OCI-LY7 (cell line): ENCODE measurements at regions not wholly inside any gene's neighbourhood (a gene's known extent, or its start where the extent isn't known, plus 50 kb on each side); places are given as distances from the start of the nearest gene placed in this dataset.

Experiments used
- BruUV-seq: library from RNA; stranded (reverse); fragments of 400-500 nt; replicated peaks from 2 replicates; lab custom pipeline; 2021; lab: Mats Ljungman, UMichigan
- CTCF ChIA-PET: fragments of 300-600 bp; sonication (Branson Sonifier 250); formaldehyde crosslinking; loops from one replicate; lab custom pipeline; 2022; ENCODE audit warnings: antibody characterized with exemption; ENCODE audit not compliant: unreplicated experiment; lab: Charles Lee
- POLR2A ChIA-PET: fragments of 300-600 bp; sonication (Branson Sonifier 250); formaldehyde crosslinking; loops from one replicate; lab custom pipeline; 2022; ENCODE audit warnings: antibody characterized with exemption; lab: Charles Lee
- DNase-seq: peaks from one replicate; pipeline ENCODE4 v3.0.0-alpha.2; 2015; ENCODE audit warnings: low spot score
- H2AFZ ChIP-seq: fragments of 200-600 bp; sonication (generic), shearing (Covaris generic); 2 replicates; pipeline ENCODE4 v1.6.1; 2014; ENCODE audit warnings: mild to moderate bottlenecking, antibody characterized with exemption, low read length, moderate library complexity
- H3K27ac ChIP-seq: fragments of 200-600 bp; sonication (generic); 2 replicates; pipeline ENCODE4 v1.5.1; 2014; ENCODE audit warnings: mixed run types, low read depth, mild to moderate bottlenecking, moderate library complexity, low read length, inconsistent platforms; ENCODE audit not compliant: poor library complexity, severe bottlenecking
- H3K36me3 ChIP-seq: fragments of 200-600 bp; sonication (generic); 2 replicates; pipeline ENCODE4 v1.6.1; 2014; ENCODE audit warnings: mild to moderate bottlenecking, antibody characterized with exemption, low read length, moderate library complexity, mixed read lengths; ENCODE audit not compliant: insufficient read depth
- H3K4me1 ChIP-seq: fragments of 200-600 bp; sonication (generic); 2 replicates; pipeline ENCODE4 v1.5.1; 2014; ENCODE audit warnings: mild to moderate bottlenecking, low read length; ENCODE audit not compliant: insufficient read depth, poor library complexity, severe bottlenecking
- H3K4me2 ChIP-seq: fragments of 200-600 bp; sonication (generic); 2 replicates; pipeline ENCODE4 v1.6.1; 2014; ENCODE audit warnings: mild to moderate bottlenecking, low read length
- H3K4me3 ChIP-seq: fragments of 200-600 bp; sonication (generic); 2 replicates; pipeline ENCODE4 v1.5.1; 2014; ENCODE audit warnings: mild to moderate bottlenecking, low read depth, low read length; ENCODE audit not compliant: poor library complexity, severe bottlenecking
- H3K79me2 ChIP-seq: fragments of 200-600 bp; sonication (generic); 2 replicates; pipeline ENCODE4 v1.6.1; 2016; ENCODE audit warnings: low read depth, mild to moderate bottlenecking, low read length, moderate library complexity, mixed read lengths; ENCODE audit not compliant: insufficient read depth
- H3K9me2 ChIP-seq: fragments of 200-600 bp; sonication (generic); 2 replicates; pipeline ENCODE4 v1.6.1; 2016; ENCODE audit warnings: mild to moderate bottlenecking, low read length, mixed read lengths; ENCODE audit not compliant: insufficient read depth
- H3K9me3 ChIP-seq: fragments of 200-600 bp; sonication (generic); 2 replicates; pipeline ENCODE4 v1.6.1; 2014; ENCODE audit warnings: mild to moderate bottlenecking, mixed run types, low read length, mixed read lengths
- H4K20me1 ChIP-seq: fragments of 200-600 bp; sonication (generic); 2 replicates; pipeline ENCODE4 v1.6.1; 2014; ENCODE audit warnings: mild to moderate bottlenecking, antibody characterized with exemption, low read length, moderate library complexity, mixed read lengths; ENCODE audit not compliant: insufficient read depth
- CTCF ChIP-seq: fragments of 200-600 bp; sonication (generic); conservative IDR thresholded peaks from 2 replicates; pipeline ENCODE4 v1.5.1; 2014; ENCODE audit warnings: mild to moderate bottlenecking, antibody characterized with exemption, low read length, moderate library complexity, mixed read lengths
- EZH2phosphoT487 ChIP-seq: fragments of 200-600 bp; sonication (generic); IDR thresholded peaks from 2 replicates; pipeline ENCODE4 v1.6.1; 2018; ENCODE audit warnings: low read depth, borderline replicate concordance, mild to moderate bottlenecking, mixed run types, antibody characterized with exemption, low read length, moderate library complexity, mixed read lengths
- intact Hi-C: fragments of 100-400 bp; cut with micrococcal nuclease; formaldehyde crosslinking; loops from one replicate; pipeline ENCODE4 v1.10.0; 2022; ENCODE audit not compliant: unreplicated experiment

DNA sequence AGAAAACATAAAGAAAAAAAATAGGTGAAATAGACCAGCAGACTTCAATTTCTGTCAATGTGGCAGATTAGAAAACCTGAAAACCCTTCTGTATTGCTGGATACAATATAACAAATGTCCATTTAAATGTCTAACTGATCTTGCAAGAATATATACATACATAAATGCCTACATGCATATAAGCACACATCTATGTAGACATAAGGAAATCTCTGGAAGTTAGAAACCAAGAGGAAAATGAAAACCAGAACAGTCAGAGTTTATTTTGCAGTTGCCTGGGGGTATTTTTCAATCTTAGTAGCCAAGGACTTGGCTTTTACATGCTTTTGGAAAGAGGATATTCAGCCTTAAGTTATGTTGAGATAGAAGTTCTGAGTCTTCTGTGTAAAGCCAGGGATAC lies 184.0 kb downstream of the RPS12 start:
- Histone ChIP-seq H3K4me3 (no peak overlapping the region), H3K4me2 (no peak overlapping the region), H3K9me3 (no peaks in the 10 kb centered on the region), H3K4me1 (no peaks in the 10 kb centered on the region), H3K9me2 (no peaks in the 10 kb centered on the region), H2AFZ (no peak overlapping the region), H3K27ac (no peak overlapping the region), H4K20me1 (no peaks in the 10 kb centered on the region), H3K36me3 (no peaks in the 10 kb centered on the region), H3K79me2 (no peaks in the 10 kb centered on the region)
- TF ChIP-seq CTCF (no peak), EZH2phosphoT487 (no peak)
- CTCF ChIA-PET, result no interaction called here
- no peak for DNase-seq
- POLR2A ChIA-PET, result interaction anchor here (0.6 to 1.5 kb wide), 2 partner anchors 39 to 1893 kb away, joined by 3 read pairs; no protein-coding TSS in a partner anchor
- no TSS peak for BruUV-seq
- intact Hi-C loops, result no loop called here

GRCh38 chr6:133001040-133001565 lies 186.7 kb downstream of the RPS12 start:
- ChIA-PET POLR2A (no interaction called here), CTCF (interaction anchor here (0.6 kb wide), 1 partner anchor 91 kb away, joined by 3 read pairs; no protein-coding TSS in a partner anchor)
- intact Hi-C loops, result no loop called here
- no peak overlapping the region for H3K27ac ChIP-seq
- no peak overlapping the region for H3K4me3 ChIP-seq
- no peak overlapping the region for H3K4me2 ChIP-seq
- no peaks in the 10 kb centered on the region for H3K4me1 ChIP-seq
- no peaks in the 10 kb centered on the region for H3K9me2 ChIP-seq
- no peaks in the 10 kb centered on the region for H3K79me2 ChIP-seq
- no peaks in the 10 kb centered on the region for H4K20me1 ChIP-seq
- no peaks in the 10 kb centered on the region for H3K36me3 ChIP-seq
- TF ChIP-seq CTCF, result no peak
- TF ChIP-seq EZH2phosphoT487, result no peak
- no peaks in the 10 kb centered on the region for H3K9me3 ChIP-seq
- BruUV-seq, result no TSS peak
- no peak for DNase-seq
- no peak overlapping the region for H2AFZ ChIP-seq

GRCh38 chr6:133004304-133004884 lies 190.0 kb downstream of the RPS12 start:
- no peak for TF ChIP-seq EZH2phosphoT487
- TF ChIP-seq CTCF, result no peak
- Histone ChIP-seq H2AFZ (no peak overlapping the region), H4K20me1 (no peaks in the 10 kb centered on the region), H3K9me2 (no peaks in the 10 kb centered on the region), H3K4me1 (no peaks in the 10 kb centered on the region), H3K79me2 (no peaks in the 10 kb centered on the region), H3K4me2 (no peak overlapping the region), H3K36me3 (no peaks in the 10 kb centered on the region), H3K9me3 (no peaks in the 10 kb centered on the region), H3K4me3 (no peak overlapping the region), H3K27ac (no peak overlapping the region)
- no TSS peak for BruUV-seq
- ChIA-PET CTCF (no interaction called here), POLR2A (interaction anchor here (0.6 kb wide), 1 partner anchor 54 kb away, joined by 3 read pairs; no protein-coding TSS in a partner anchor)
- intact Hi-C loops, result no loop called here
- no peak for DNase-seq
